Tibial nerve (tissue), 4 donors: ENCODE measurements at regions not wholly inside any gene's neighbourhood (a gene's known extent, or its start where the extent isn't known, plus 50 kb on each side); places are given as distances from the start of the nearest gene placed in this dataset.

ENCODE experiments used
- DNase-seq, 2 donors: peaks; one replicate each; pipeline ENCODE4 v3.0.0-alpha.2; 2019; ENCODE audit warnings: low spot score in 2 of 2
- H3K27ac ChIP-seq, 4 donors: fragments of 200-600 bp; sonication (generic) in 3 of 4; one replicate each; pipeline ENCODE4 v1.5.1; 2017 to 2019; ENCODE audit warnings: mild to moderate bottlenecking in 1 of 4
- H3K27me3 ChIP-seq, 2 donors: fragments of 200-600 bp; sonication (generic) in 1 of 2; one replicate each; pipeline versions ENCODE4 v1.5.1 to v1.6.0; 2017 to 2019
- H3K36me3 ChIP-seq, 3 donors: fragments of 200-600 bp; sonication (generic); one replicate each; pipeline ENCODE4 v1.5.1; 2018 to 2019
- H3K4me1 ChIP-seq, 4 donors: fragments of 200-600 bp; sonication (generic) in 3 of 4; one replicate each; pipeline ENCODE4 v1.5.1; 2017 to 2019
- H3K4me3 ChIP-seq, 4 donors: fragments of 200-600 bp; sonication (generic) in 3 of 4; one replicate each; pipeline ENCODE4 v1.5.1; 2017 to 2019; ENCODE audit warnings: mild to moderate bottlenecking in 1 of 4, moderate library complexity in 1 of 4
- H3K9me3 ChIP-seq, 4 donors: fragments of 200-600 bp; sonication (generic) in 3 of 4; one replicate each; pipeline ENCODE4 v1.5.1; 2017 to 2019
- CTCF ChIP-seq, 5 experiments: fragments of 200-600 bp in 3 of 5; fragments of 450-650 bp in 2 of 5; sonication (generic) in 3 of 5; IDR thresholded peaks; one replicate each; pipeline ENCODE4 v1.5.1; 2016 to 2019; ENCODE audit warnings: antibody characterized with exemption in 5 of 5, mild to moderate bottlenecking in 3 of 5, moderate library complexity in 2 of 5
- EP300 ChIP-seq, 2 donors: sonication (generic); formaldehyde crosslinking; IDR thresholded peaks; one replicate each; pipeline ENCODE4 v1.6.1; 2017; ENCODE audit warnings: antibody characterized with exemption in 2 of 2, mild to moderate bottlenecking in 1 of 2
- POLR2A ChIP-seq, 2 donors: fragments of 450-650 bp; IDR thresholded peaks; one replicate each; pipeline ENCODE4 v1.6.1; 2017; ENCODE audit warnings: antibody characterized with exemption in 2 of 2, mild to moderate bottlenecking in 2 of 2, moderate library complexity in 2 of 2
- WGBS, 2 donors: methylation state at CpG; one replicate each; pipeline ENCODE4 v1.1.5; 2018; 5-methylcytosine and 5-hydroxymethylcytosine counted together

DNA sequence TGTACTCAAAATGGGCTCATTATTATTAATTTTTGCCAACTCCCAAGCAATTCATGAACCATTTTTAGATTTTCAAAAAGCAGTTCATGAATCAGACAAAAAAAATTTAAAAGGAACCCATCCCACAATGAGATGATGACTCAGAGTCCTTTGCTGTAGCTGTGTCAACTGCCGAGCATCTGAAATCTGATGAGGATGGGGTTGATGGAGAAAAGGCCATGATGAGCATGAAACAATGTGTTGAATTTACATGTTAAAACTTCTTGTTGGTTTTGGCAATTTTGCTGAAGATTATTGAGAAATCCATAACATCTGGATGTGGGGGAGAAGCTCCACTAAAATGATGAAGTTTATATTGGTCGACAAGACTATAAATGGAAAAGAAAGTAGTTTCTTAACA is 378.0 kb downstream of the FOXG1 start:
- no peaks in the 10 kb centered on the region for H3K36me3 ChIP-seq
- no peaks in the 10 kb centered on the region for H3K4me1 ChIP-seq
- 30 to 34% methylated on average over 2 of the region's 2 CpGs for WGBS, 2 donors
- no peak overlapping the region for H3K4me3 ChIP-seq
- peak in 1 of 2 donors; percentile 18 for DNase-seq
- peak in 1 of 2 donors; percentile 36 for TF ChIP-seq EP300 (IDR thresholded peaks at IDR 0.05)
- no peak for TF ChIP-seq POLR2A (IDR thresholded peaks at IDR 0.05)
- no peaks in the 10 kb centered on the region for H3K9me3 ChIP-seq
- H3K27me3 ChIP-seq = no peaks in the 10 kb centered on the region
- H3K27ac ChIP-seq = no peak overlapping the region

- no peak overlapping the region for H3K4me3 ChIP-seq
- no peaks in the 10 kb centered on the region for H3K27me3 ChIP-seq
- TF ChIP-seq POLR2A (IDR thresholded peaks at IDR 0.05) = no peak
- no peak for TF ChIP-seq CTCF (IDR thresholded peaks at IDR 0.05)
- H3K4me1 ChIP-seq = no peaks in the 10 kb centered on the region
- H3K36me3 ChIP-seq = no peaks in the 10 kb centered on the region
- H3K9me3 ChIP-seq = no peaks in the 10 kb centered on the region
- 86% methylated on average over 2 of the region's 2 CpGs for WGBS, 2 donors
- no peak overlapping the region for H3K27ac ChIP-seq
- no peak for DNase-seq
Observed at GRCh38 chr14:29148221-29148620, 381.6 kb downstream of the FOXG1 start.

DNA sequence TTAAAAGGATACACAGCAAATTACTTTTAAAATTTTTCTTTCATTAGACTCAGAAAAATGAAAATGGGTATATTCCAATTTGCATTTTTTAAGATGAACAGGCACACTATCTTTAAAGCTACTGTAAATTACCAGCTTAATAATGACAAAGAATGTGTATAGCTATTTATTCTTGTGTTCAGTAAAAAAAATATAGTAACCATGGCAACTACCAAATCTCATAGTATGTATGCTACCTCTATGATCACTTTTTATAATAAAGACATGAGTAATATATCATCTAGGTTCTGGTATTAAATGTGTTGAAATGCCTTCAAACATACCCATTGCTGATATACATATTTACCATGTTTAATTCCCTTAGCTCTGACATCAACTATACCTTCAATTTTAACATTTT is 383.2 kb downstream of the FOXG1 start:
- Histone ChIP-seq H3K4me1 (no peaks in the 10 kb centered on the region), H3K27ac (no peak overlapping the region), H3K4me3 (no peak overlapping the region), H3K9me3 (no peaks in the 10 kb centered on the region), H3K36me3 (no peaks in the 10 kb centered on the region), H3K27me3 (no peaks in the 10 kb centered on the region)
- no peak for DNase-seq
- no peak for TF ChIP-seq EP300 (IDR thresholded peaks at IDR 0.05)
- TF ChIP-seq CTCF (IDR thresholded peaks at IDR 0.05) = no peak
- TF ChIP-seq POLR2A (IDR thresholded peaks at IDR 0.05) = no peak

DNA sequence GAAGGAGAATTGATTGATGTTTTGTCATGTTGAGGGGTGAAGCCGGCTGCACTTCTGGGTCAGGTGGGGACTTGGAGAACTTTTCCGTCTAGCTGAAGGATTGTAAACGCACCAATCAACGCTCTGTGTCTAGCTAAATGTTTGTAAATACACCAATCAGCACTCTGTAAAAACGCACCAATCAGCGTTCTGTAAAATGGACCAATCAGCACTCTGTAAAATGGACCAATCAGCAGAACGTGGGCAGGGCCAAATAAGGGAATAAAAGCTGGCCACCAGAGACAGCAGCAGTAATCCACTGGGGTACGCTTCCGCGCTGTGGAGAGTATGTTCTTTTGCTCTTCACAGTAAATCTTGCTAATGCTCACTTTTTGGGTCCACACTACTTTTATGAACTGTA is 384.1 kb downstream of the FOXG1 start:
- H3K4me1 ChIP-seq = no peaks in the 10 kb centered on the region
- no peaks in the 10 kb centered on the region for H3K36me3 ChIP-seq
- no peak for TF ChIP-seq POLR2A (IDR thresholded peaks at IDR 0.05)
- TF ChIP-seq EP300 (IDR thresholded peaks at IDR 0.05) = no peak
- TF ChIP-seq CTCF (IDR thresholded peaks at IDR 0.05) = no peak
- H3K27me3 ChIP-seq = no peaks in the 10 kb centered on the region
- 95 to 96% methylated on average over 10 of the region's 10 CpGs for WGBS, 2 donors
- DNase-seq = no peak
- no peaks in the 10 kb centered on the region for H3K9me3 ChIP-seq
- H3K4me3 ChIP-seq = no peak overlapping the region
- H3K27ac ChIP-seq = no peak overlapping the region

- no peak overlapping the region for H3K27ac ChIP-seq
- no peaks in the 10 kb centered on the region for H3K9me3 ChIP-seq
- H3K4me1 ChIP-seq = no peaks in the 10 kb centered on the region
- TF ChIP-seq EP300 (IDR thresholded peaks at IDR 0.05) (no peak), POLR2A (IDR thresholded peaks at IDR 0.05) (no peak), CTCF (IDR thresholded peaks at IDR 0.05) (no peak)
- no peak for DNase-seq
- H3K27me3 ChIP-seq = no peaks in the 10 kb centered on the region
- no peak overlapping the region for H3K4me3 ChIP-seq
- no peaks in the 10 kb centered on the region for H3K36me3 ChIP-seq
Observed at GRCh38 chr14:29156096-29156495, 389.5 kb downstream of the FOXG1 start.

- DNase-seq = no peak
- Histone ChIP-seq H3K4me3 (no peak overlapping the region), H3K27ac (no peak overlapping the region), H3K36me3 (no peaks in the 10 kb centered on the region), H3K4me1 (no peaks in the 10 kb centered on the region), H3K9me3 (no peaks in the 10 kb centered on the region), H3K27me3 (no peaks in the 10 kb centered on the region)
- TF ChIP-seq POLR2A (IDR thresholded peaks at IDR 0.05) (no peak), CTCF (IDR thresholded peaks at IDR 0.05) (no peak), EP300 (IDR thresholded peaks at IDR 0.05) (no peak)
- 76 to 78% methylated on average over 4 of the region's 4 CpGs for WGBS, 2 donors
Observed at GRCh38 chr14:29161593-29161992, 395.0 kb downstream of the FOXG1 start.
